Lower leg skin (tissue), 3 donors: ENCODE measurements at regions not wholly inside any gene's neighbourhood (a gene's known extent, or its start where the extent isn't known, plus 50 kb on each side); places are given as distances from the start of the nearest gene placed in this dataset.

ENCODE experiments used
- POLR2A ChIP-seq, 2 donors: fragments of 450-650 bp; IDR thresholded peaks; one replicate each; pipeline ENCODE4 v1.6.1; 2016 to 2017; ENCODE audit warnings: antibody characterized with exemption in 2 of 2, mild to moderate bottlenecking in 1 of 2, moderate library complexity in 1 of 2
- TF ChIP-seq, protein P1 (sequence below), 3 donors: fragments of 450-650 bp; IDR thresholded peaks; one replicate each; pipeline ENCODE4 v1.5.1; 2016; ENCODE audit warnings: antibody characterized with exemption in 3 of 3, mild to moderate bottlenecking in 3 of 3, moderate library complexity in 2 of 3

DNA sequence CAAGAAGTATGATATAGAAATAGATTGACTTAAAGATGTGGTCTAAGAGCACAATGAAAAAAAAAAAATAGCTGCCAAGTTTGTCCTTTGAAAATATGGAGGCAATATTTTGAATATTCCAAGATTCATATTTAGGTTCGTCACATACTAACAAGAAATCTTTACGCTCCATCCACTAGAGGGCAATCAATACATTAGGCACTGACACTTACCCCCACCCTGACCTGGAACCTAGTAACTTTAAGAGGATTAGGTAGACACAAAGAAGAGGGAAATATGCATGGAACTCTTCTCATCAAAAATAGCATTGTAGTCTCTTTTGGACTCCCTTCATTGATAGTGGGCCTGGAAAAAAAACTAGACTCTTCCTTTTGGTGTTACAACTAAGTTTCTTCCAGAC lies 1108.1 kb downstream of the PCDH19 start:
- TF ChIP-seq, protein P1, sequence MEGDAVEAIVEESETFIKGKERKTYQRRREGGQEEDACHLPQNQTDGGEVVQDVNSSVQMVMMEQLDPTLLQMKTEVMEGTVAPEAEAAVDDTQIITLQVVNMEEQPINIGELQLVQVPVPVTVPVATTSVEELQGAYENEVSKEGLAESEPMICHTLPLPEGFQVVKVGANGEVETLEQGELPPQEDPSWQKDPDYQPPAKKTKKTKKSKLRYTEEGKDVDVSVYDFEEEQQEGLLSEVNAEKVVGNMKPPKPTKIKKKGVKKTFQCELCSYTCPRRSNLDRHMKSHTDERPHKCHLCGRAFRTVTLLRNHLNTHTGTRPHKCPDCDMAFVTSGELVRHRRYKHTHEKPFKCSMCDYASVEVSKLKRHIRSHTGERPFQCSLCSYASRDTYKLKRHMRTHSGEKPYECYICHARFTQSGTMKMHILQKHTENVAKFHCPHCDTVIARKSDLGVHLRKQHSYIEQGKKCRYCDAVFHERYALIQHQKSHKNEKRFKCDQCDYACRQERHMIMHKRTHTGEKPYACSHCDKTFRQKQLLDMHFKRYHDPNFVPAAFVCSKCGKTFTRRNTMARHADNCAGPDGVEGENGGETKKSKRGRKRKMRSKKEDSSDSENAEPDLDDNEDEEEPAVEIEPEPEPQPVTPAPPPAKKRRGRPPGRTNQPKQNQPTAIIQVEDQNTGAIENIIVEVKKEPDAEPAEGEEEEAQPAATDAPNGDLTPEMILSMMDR (IDR thresholded peaks at IDR 0.05): no peak
- TF ChIP-seq POLR2A (IDR thresholded peaks at IDR 0.05): no peak
